ENCODE measurements at regions not wholly inside any gene's neighbourhood (a gene's known extent, or its start where the extent isn't known, plus 50 kb on each side); places are given as distances from the start of the nearest gene placed in this dataset.

- H3K9me3 ChIP-seq (ENCODE audit: control insufficient read depth, insufficient read depth, low read depth, low read length), result no peaks in the 10 kb centered on the region
- H3K4me3 ChIP-seq (ENCODE audit: low read depth in 2 of 2, low read length in 2 of 2), result no peak overlapping the region
- TF ChIP-seq POLR2AphosphoS5 (IDR thresholded peaks at IDR 0.05; ENCODE audit: low read depth, low read length), result no peak
- no peak for TF ChIP-seq REST (IDR thresholded peaks at IDR 0.05; ENCODE audit: insufficient read depth in 1 of 2, low read depth in 2 of 2, low read length in 1 of 2)
- no peak for TF ChIP-seq TCF7L2 (IDR thresholded peaks at IDR 0.05; ENCODE audit: low read depth, low read length)
- no peak for TF ChIP-seq CTCF (IDR thresholded peaks at IDR 0.05)
- TF ChIP-seq SIN3A (IDR thresholded peaks at IDR 0.05; ENCODE audit: borderline replicate concordance, insufficient read depth, low read depth, low read length), result no peak
- no peak for DNase-seq (ENCODE audit: low read depth, low spot score)
- intact Hi-C loops (cut with micrococcal nuclease; ENCODE audit: unreplicated experiment), result no loop called here
- no peak for ATAC-seq
- no peaks in the 10 kb centered on the region for H3K27me3 ChIP-seq (ENCODE audit: control insufficient read depth, insufficient read depth, low read length)
- no TSS peak for BruUV-seq (replicated peaks)
- H3K4me1 ChIP-seq (ENCODE audit: control insufficient read depth, insufficient read depth, low read length), result no peaks in the 10 kb centered on the region
- ChIA-PET POLR2A (no interaction called here), CTCF (no interaction called here)
- H3K27ac ChIP-seq (ENCODE audit: low read length), result no peak overlapping the region
- H3K36me3 ChIP-seq (ENCODE audit: control insufficient read depth, insufficient read depth, low read length), result no peaks in the 10 kb centered on the region
- in situ Hi-C loops (cut with HindIII; ENCODE audit: low pct_unique_long_range_greater_than_20kb, low sequenced_read_pairs), result no loop called here
Measured at GRCh38 chr16:63311313-63311712, 1275.1 kb upstream of the CDH8 start.

- Histone ChIP-seq H3K4me3 (ENCODE audit: low read depth in 2 of 2, low read length in 2 of 2) (no peak overlapping the region), H3K36me3 (ENCODE audit: control insufficient read depth, insufficient read depth, low read length) (no peaks in the 10 kb centered on the region), H3K27me3 (ENCODE audit: control insufficient read depth, insufficient read depth, low read length) (no peaks in the 10 kb centered on the region), H3K4me1 (ENCODE audit: control insufficient read depth, insufficient read depth, low read length) (no peaks in the 10 kb centered on the region), H3K9me3 (ENCODE audit: control insufficient read depth, insufficient read depth, low read depth, low read length) (no peaks in the 10 kb centered on the region), H3K27ac (ENCODE audit: low read length) (no peak overlapping the region)
- DNase-seq (ENCODE audit: low read depth, low spot score) (no peak), ATAC-seq (no peak)
- BruUV-seq (replicated peaks), result no TSS peak
- ChIA-PET POLR2A (no interaction called here), CTCF (no interaction called here)
- intact Hi-C loops (cut with micrococcal nuclease; ENCODE audit: unreplicated experiment), result no loop called here
- no peak for TF ChIP-seq REST (IDR thresholded peaks at IDR 0.05; ENCODE audit: insufficient read depth in 1 of 2, low read depth in 2 of 2, low read length in 1 of 2)
- TF ChIP-seq POLR2AphosphoS5 (IDR thresholded peaks at IDR 0.05; ENCODE audit: low read depth, low read length), result no peak
- no peak for TF ChIP-seq SIN3A (IDR thresholded peaks at IDR 0.05; ENCODE audit: borderline replicate concordance, insufficient read depth, low read depth, low read length)
- no peak for TF ChIP-seq TCF7L2 (IDR thresholded peaks at IDR 0.05; ENCODE audit: low read depth, low read length)
- no peak for TF ChIP-seq CTCF (IDR thresholded peaks at IDR 0.05)
- in situ Hi-C loops (cut with HindIII; ENCODE audit: low pct_unique_long_range_greater_than_20kb, low sequenced_read_pairs), result no loop called here
Measured at GRCh38 chr16:63302811-63303210, 1266.6 kb upstream of the CDH8 start.
